ENCODE measurements at regions not wholly inside any gene's neighbourhood (a gene's known extent, or its start where the extent isn't known, plus 50 kb on each side); places are given as distances from the start of the nearest gene placed in this dataset.

DNA sequence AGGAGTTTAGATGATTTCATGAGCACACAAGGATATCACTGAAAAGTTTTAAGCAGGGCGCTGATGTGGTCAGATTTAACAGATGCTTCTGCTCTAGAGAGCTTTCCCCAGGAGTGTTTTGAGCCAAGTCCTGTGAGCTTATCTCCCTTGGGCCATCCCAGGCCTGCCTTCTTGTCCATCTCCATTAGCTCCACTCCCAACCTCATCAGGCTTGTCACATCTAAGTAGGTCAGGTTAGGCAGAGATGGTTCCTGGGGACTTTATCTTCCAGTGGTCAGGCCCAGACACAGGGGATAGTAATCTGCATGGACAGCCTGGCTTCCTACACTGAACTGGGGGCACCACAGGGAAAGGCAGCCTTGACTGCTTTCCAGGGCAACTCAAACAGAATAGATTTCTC, 145.4 kb upstream of the SRRM4 start:
- no peak overlapping the region for H3K9ac ChIP-seq (ENCODE audit: low read depth in 1 of 2, low read length in 2 of 2)
- TF ChIP-seq FOXA2 (IDR thresholded peaks at IDR 0.05): no peak
- TF ChIP-seq, protein P1, sequence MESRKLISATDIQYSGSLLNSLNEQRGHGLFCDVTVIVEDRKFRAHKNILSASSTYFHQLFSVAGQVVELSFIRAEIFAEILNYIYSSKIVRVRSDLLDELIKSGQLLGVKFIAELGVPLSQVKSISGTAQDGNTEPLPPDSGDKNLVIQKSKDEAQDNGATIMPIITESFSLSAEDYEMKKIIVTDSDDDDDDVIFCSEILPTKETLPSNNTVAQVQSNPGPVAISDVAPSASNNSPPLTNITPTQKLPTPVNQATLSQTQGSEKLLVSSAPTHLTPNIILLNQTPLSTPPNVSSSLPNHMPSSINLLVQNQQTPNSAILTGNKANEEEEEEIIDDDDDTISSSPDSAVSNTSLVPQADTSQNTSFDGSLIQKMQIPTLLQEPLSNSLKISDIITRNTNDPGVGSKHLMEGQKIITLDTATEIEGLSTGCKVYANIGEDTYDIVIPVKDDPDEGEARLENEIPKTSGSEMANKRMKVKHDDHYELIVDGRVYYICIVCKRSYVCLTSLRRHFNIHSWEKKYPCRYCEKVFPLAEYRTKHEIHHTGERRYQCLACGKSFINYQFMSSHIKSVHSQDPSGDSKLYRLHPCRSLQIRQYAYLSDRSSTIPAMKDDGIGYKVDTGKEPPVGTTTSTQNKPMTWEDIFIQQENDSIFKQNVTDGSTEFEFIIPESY (IDR thresholded peaks at IDR 0.05): no peak
- TF ChIP-seq TAF1 (conservative IDR thresholded peaks at IDR 0.05): no peak
- TF ChIP-seq HNF4G (IDR thresholded peaks at IDR 0.05): no peak
- TF ChIP-seq NR2F2 (IDR thresholded peaks at IDR 0.05): no peak
- TF ChIP-seq YY1 (IDR thresholded peaks at IDR 0.05): no peak
- no peak for TF ChIP-seq RAD21 (IDR thresholded peaks at IDR 0.05)
- TF ChIP-seq, protein P2, sequence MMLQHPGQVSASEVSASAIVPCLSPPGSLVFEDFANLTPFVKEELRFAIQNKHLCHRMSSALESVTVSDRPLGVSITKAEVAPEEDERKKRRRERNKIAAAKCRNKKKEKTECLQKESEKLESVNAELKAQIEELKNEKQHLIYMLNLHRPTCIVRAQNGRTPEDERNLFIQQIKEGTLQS (IDR thresholded peaks at IDR 0.05): no peak
- TF ChIP-seq, protein P3, sequence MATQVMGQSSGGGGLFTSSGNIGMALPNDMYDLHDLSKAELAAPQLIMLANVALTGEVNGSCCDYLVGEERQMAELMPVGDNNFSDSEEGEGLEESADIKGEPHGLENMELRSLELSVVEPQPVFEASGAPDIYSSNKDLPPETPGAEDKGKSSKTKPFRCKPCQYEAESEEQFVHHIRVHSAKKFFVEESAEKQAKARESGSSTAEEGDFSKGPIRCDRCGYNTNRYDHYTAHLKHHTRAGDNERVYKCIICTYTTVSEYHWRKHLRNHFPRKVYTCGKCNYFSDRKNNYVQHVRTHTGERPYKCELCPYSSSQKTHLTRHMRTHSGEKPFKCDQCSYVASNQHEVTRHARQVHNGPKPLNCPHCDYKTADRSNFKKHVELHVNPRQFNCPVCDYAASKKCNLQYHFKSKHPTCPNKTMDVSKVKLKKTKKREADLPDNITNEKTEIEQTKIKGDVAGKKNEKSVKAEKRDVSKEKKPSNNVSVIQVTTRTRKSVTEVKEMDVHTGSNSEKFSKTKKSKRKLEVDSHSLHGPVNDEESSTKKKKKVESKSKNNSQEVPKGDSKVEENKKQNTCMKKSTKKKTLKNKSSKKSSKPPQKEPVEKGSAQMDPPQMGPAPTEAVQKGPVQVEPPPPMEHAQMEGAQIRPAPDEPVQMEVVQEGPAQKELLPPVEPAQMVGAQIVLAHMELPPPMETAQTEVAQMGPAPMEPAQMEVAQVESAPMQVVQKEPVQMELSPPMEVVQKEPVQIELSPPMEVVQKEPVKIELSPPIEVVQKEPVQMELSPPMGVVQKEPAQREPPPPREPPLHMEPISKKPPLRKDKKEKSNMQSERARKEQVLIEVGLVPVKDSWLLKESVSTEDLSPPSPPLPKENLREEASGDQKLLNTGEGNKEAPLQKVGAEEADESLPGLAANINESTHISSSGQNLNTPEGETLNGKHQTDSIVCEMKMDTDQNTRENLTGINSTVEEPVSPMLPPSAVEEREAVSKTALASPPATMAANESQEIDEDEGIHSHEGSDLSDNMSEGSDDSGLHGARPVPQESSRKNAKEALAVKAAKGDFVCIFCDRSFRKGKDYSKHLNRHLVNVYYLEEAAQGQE (IDR thresholded peaks at IDR 0.05): no peak
- TF ChIP-seq, protein P4, sequence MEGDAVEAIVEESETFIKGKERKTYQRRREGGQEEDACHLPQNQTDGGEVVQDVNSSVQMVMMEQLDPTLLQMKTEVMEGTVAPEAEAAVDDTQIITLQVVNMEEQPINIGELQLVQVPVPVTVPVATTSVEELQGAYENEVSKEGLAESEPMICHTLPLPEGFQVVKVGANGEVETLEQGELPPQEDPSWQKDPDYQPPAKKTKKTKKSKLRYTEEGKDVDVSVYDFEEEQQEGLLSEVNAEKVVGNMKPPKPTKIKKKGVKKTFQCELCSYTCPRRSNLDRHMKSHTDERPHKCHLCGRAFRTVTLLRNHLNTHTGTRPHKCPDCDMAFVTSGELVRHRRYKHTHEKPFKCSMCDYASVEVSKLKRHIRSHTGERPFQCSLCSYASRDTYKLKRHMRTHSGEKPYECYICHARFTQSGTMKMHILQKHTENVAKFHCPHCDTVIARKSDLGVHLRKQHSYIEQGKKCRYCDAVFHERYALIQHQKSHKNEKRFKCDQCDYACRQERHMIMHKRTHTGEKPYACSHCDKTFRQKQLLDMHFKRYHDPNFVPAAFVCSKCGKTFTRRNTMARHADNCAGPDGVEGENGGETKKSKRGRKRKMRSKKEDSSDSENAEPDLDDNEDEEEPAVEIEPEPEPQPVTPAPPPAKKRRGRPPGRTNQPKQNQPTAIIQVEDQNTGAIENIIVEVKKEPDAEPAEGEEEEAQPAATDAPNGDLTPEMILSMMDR (IDR thresholded peaks at IDR 0.05; ENCODE audit: low read depth, low read length, missing input control): no peak
- DNase-seq (ENCODE audit: low spot score): no peak
- H3K9me3 ChIP-seq (ENCODE audit: control insufficient read depth in 4 of 4, low read length in 3 of 4): no peaks in the 10 kb centered on the region
- peaks cover 0 to 9% (median 1%) of the 10 kb centered on the region in 4 donors for H3K27me3 ChIP-seq (ENCODE audit: control insufficient read depth in 4 of 4, insufficient read depth in 4 of 4, low read length in 3 of 4)
- no peaks in the 10 kb centered on the region for H3K36me3 ChIP-seq (ENCODE audit: control insufficient read depth in 4 of 4, insufficient read depth in 3 of 4, low read depth in 1 of 4, low read length in 3 of 4)
- no peaks in the 10 kb centered on the region for H3K4me1 ChIP-seq (ENCODE audit: control insufficient read depth in 4 of 4, insufficient read depth in 4 of 4, low read length in 3 of 4)
- WGBS: 87% methylated on average over 1 of the region's 1 CpG
- no peak overlapping the region for H3K27ac ChIP-seq (ENCODE audit: low read depth in 1 of 2, low read length in 2 of 2)
- H3K4me3 ChIP-seq (ENCODE audit: low read depth in 1 of 3, low read length in 3 of 3): no peak overlapping the region

DNA sequence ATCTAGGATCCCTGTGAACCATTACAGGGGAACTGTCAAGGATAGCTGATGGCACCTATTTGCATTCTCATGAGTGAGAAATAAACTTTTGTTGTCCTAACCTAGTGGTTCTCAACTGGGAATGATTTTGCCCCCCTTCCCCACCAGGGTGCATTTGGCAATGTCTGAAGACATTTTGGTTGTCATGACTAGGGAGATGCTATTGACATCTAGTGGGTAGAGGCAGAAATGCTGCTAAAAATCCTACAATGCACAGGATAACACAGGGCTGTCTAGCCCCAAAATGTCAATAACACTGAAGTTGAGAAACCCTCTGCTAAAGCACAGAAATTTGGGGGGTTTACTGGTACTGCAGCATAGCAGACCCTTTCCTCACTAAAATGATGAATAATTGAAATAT, 140.9 kb upstream of the SRRM4 start:
- no peak overlapping the region for H3K27ac ChIP-seq (ENCODE audit: low read depth in 1 of 2, low read length in 2 of 2)
- H3K27me3 ChIP-seq (ENCODE audit: control insufficient read depth in 4 of 4, insufficient read depth in 4 of 4, low read length in 3 of 4): peaks cover 0 to 6% (median 1%) of the 10 kb centered on the region in 4 donors
- H3K4me3 ChIP-seq (ENCODE audit: low read depth in 1 of 3, low read length in 3 of 3): no peak overlapping the region
- H3K4me1 ChIP-seq (ENCODE audit: control insufficient read depth in 4 of 4, insufficient read depth in 4 of 4, low read length in 3 of 4): no peaks in the 10 kb centered on the region
- TF ChIP-seq, protein P4 (IDR thresholded peaks at IDR 0.05; ENCODE audit: low read depth, low read length, missing input control): peak; percentile 40
- TF ChIP-seq, protein P1 (IDR thresholded peaks at IDR 0.05): no peak
- no peak for TF ChIP-seq HNF4G (IDR thresholded peaks at IDR 0.05)
- no peak for TF ChIP-seq RXRA (IDR thresholded peaks at IDR 0.05)
- peak; percentile 65 to 69 for TF ChIP-seq RAD21 (IDR thresholded peaks at IDR 0.05)
- no peaks in the 10 kb centered on the region for H3K36me3 ChIP-seq (ENCODE audit: control insufficient read depth in 4 of 4, insufficient read depth in 3 of 4, low read depth in 1 of 4, low read length in 3 of 4)
- DNase-seq (ENCODE audit: low spot score): no peak
- H3K9ac ChIP-seq (ENCODE audit: low read depth in 1 of 2, low read length in 2 of 2): no peak overlapping the region
- H3K9me3 ChIP-seq (ENCODE audit: control insufficient read depth in 4 of 4, low read length in 3 of 4): no peaks in the 10 kb centered on the region
